GM23248 (cell line): ENCODE measurements at regions not wholly inside any gene's neighbourhood (a gene's known extent, or its start where the extent isn't known, plus 50 kb on each side); places are given as distances from the start of the nearest gene placed in this dataset.
"Not testable (repeated sequence)": the region's sequence is repeated elsewhere in the genome, so short reads cannot be mapped to it uniquely, and the experiment has no call there.

Experiments
- DNase-seq: peaks from one replicate; pipeline ENCODE4 v3.0.0-alpha.2; 2015
- H2AFZ ChIP-seq: fragments of 200-600 bp; sonication (generic); 2 replicates; pipeline ENCODE4 v1.6.1; 2016; ENCODE audit warnings: antibody characterized with exemption
- H3F3A ChIP-seq: fragments of 200-600 bp; sonication (generic); 2 replicates; pipeline ENCODE4 v1.6.1; 2016; ENCODE audit warnings: mild to moderate bottlenecking, antibody characterized with exemption, mixed run types; ENCODE audit not compliant: insufficient read depth
- H3K27ac ChIP-seq: fragments of 200-600 bp; sonication (generic); 2 replicates; pipeline ENCODE4 v1.5.1; 2016; ENCODE audit warnings: mild to moderate bottlenecking
- H3K27me3 ChIP-seq: fragments of 200-600 bp; sonication (generic); replicated peaks from 2 replicates; pipeline ENCODE4 v1.6.1; 2016; ENCODE audit warnings: mild to moderate bottlenecking; ENCODE audit not compliant: insufficient read depth
- H3K36me3 ChIP-seq: fragments of 200-600 bp; sonication (generic); 2 replicates; pipeline ENCODE4 v1.6.1; 2016; ENCODE audit warnings: low read depth, mild to moderate bottlenecking
- H3K4me1 ChIP-seq: fragments of 200-600 bp; sonication (generic); 2 replicates; pipeline ENCODE4 v1.6.1; 2016; ENCODE audit warnings: mild to moderate bottlenecking; ENCODE audit not compliant: insufficient read depth
- H3K4me2 ChIP-seq: fragments of 200-600 bp; sonication (generic); one replicate; pipeline ENCODE4 v1.6.1; 2016; ENCODE audit warnings: mild to moderate bottlenecking; ENCODE audit not compliant: unreplicated experiment
- H3K4me3 ChIP-seq: fragments of 200-600 bp; sonication (generic); 2 replicates; pipeline ENCODE4 v1.5.1; 2016; ENCODE audit warnings: mild to moderate bottlenecking
- H3K79me2 ChIP-seq: fragments of 200-600 bp; sonication (generic); 2 replicates; pipeline ENCODE4 v1.6.1; 2016; ENCODE audit warnings: mild to moderate bottlenecking; ENCODE audit not compliant: insufficient read depth
- H3K9ac ChIP-seq: fragments of 200-600 bp; sonication (generic); 2 replicates; pipeline ENCODE4 v1.6.1; 2016; ENCODE audit warnings: mild to moderate bottlenecking
- H3K9me2 ChIP-seq: fragments of 200-600 bp; sonication (generic); 2 replicates; pipeline ENCODE4 v1.6.1; 2016; ENCODE audit warnings: mixed run types, mild to moderate bottlenecking, moderate library complexity; ENCODE audit not compliant: insufficient read depth
- H3K9me3 ChIP-seq: fragments of 200-600 bp; sonication (generic); one replicate; pipeline ENCODE4 v1.6.1; 2017; ENCODE audit warnings: low read depth
- H4K20me1 ChIP-seq: fragments of 200-600 bp; sonication (generic); 2 replicates; pipeline ENCODE4 v1.6.0; 2016; ENCODE audit not compliant: insufficient read depth
- EZH2 ChIP-seq: fragments of 200-600 bp; sonication (generic); IDR thresholded peaks from 2 replicates; pipeline ENCODE4 v1.6.1; 2018; ENCODE audit warnings: antibody characterized with exemption, mild to moderate bottlenecking; ENCODE audit not compliant: insufficient read depth, poor library complexity, severe bottlenecking
- EZH2phosphoT487 ChIP-seq: fragments of 200-600 bp; sonication (generic); IDR thresholded peaks from 2 replicates; pipeline ENCODE4 v1.6.1; 2018; ENCODE audit warnings: antibody characterized with exemption, moderate library complexity, mild to moderate bottlenecking, low read depth; ENCODE audit not compliant: insufficient read depth
- WGBS, 2 experiments: methylation state at CpG; one replicate each; pipeline ENCODE4 v1.1.6; 2015 to 2017; ENCODE audit warnings: low lambda C conversion rate in 2 of 2, low coverage in 1 of 2; ENCODE audit errors: missing lambda C conversion rate in 2 of 2; 5-methylcytosine and 5-hydroxymethylcytosine counted together
- in situ Hi-C: fragments of 300-500 bp; cut with MboI; formaldehyde crosslinking; loops from 2 replicates; pipeline ENCODE4 v1.15.0; 2020

DNA sequence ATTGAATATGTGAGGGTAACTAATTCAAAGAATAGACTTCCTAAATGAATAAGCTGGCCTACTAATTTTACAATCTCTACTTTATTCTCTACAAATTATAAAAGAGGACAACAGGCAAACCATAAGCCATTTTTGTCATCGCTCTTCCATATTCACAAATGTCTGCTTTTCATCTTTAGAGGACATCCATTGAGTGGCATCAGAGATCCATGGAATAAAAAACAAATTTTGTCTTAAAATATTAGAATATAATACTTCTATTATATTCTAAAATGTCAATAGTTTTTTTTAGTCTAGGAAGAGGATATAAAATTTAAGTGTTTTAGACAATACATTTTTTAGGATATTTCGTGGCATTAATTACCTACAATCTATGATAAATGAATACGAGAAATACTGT lies 300.9 kb upstream of the TACR3 start:
- Histone ChIP-seq H3K79me2 (no peaks in the 10 kb centered on the region), H3K4me3 (no peak overlapping the region), H3K27ac (no peak overlapping the region), H3K4me1 (no peaks in the 10 kb centered on the region), H3K36me3 (no peaks in the 10 kb centered on the region), H2AFZ (no peak overlapping the region), H3K27me3 (no peaks in the 10 kb centered on the region), H3K9me2 (no peaks in the 10 kb centered on the region), H3K9me3 (no peaks in the 10 kb centered on the region), H3K4me2 (no peak overlapping the region), H3K9ac (no peak overlapping the region), H4K20me1 (no peaks in the 10 kb centered on the region), H3F3A (no peaks in the 10 kb centered on the region)
- DNase-seq = no peak
- TF ChIP-seq EZH2 (no peak), EZH2phosphoT487 (no peak)
- WGBS, 2 experiments = 15 to 16% methylated on average over 3 of the region's 3 CpGs
- in situ Hi-C loops = no loop called here

- in situ Hi-C loops = no loop called here
- H3K79me2 ChIP-seq = no peaks in the 10 kb centered on the region
- no peak for DNase-seq
- no peak overlapping the region for H2AFZ ChIP-seq
- no peaks in the 10 kb centered on the region for H3F3A ChIP-seq
- H4K20me1 ChIP-seq = no peaks in the 10 kb centered on the region
- H3K9ac ChIP-seq = no peak overlapping the region
- no peaks in the 10 kb centered on the region for H3K27me3 ChIP-seq
- H3K36me3 ChIP-seq = no peaks in the 10 kb centered on the region
- TF ChIP-seq EZH2 (no peak), EZH2phosphoT487 (no peak)
- no peak overlapping the region for H3K4me2 ChIP-seq
- H3K27ac ChIP-seq = no peak overlapping the region
- H3K9me3 ChIP-seq = no peaks in the 10 kb centered on the region
- no peak overlapping the region for H3K4me3 ChIP-seq
- no peaks in the 10 kb centered on the region for H3K9me2 ChIP-seq
- H3K4me1 ChIP-seq = no peaks in the 10 kb centered on the region
Observed at GRCh38 chr4:104017213-104017612, 297.4 kb upstream of the TACR3 start.

GRCh38 chr4:104015680-104016079 lies 295.9 kb upstream of the TACR3 start:
- H4K20me1 ChIP-seq = no peaks in the 10 kb centered on the region
- no peak for DNase-seq
- WGBS, 2 experiments = 3 to 4% methylated on average over 2 of the region's 2 CpGs

GRCh38 chr4:104010722-104011121 lies 290.9 kb upstream of the TACR3 start:
- no peaks in the 10 kb centered on the region for H4K20me1 ChIP-seq
- in situ Hi-C loops = no loop called here
- no peak for DNase-seq
- no peaks in the 10 kb centered on the region for H3K9me3 ChIP-seq
- TF ChIP-seq EZH2 = no peak
- H3K27ac ChIP-seq = no peak overlapping the region
- H3K4me1 ChIP-seq = no peaks in the 10 kb centered on the region
- H3K4me2 ChIP-seq = no peak overlapping the region
- H3K9ac ChIP-seq = no peak overlapping the region
- H2AFZ ChIP-seq = no peak overlapping the region
- H3K9me2 ChIP-seq = no peaks in the 10 kb centered on the region
- no peak overlapping the region for H3K4me3 ChIP-seq
- no peaks in the 10 kb centered on the region for H3K79me2 ChIP-seq
- no peaks in the 10 kb centered on the region for H3K36me3 ChIP-seq
- 34 to 46% methylated on average over 2 of the region's 2 CpGs for WGBS, 2 experiments
- H3F3A ChIP-seq = no peaks in the 10 kb centered on the region
- H3K27me3 ChIP-seq = no peaks in the 10 kb centered on the region

More at GRCh38 chr4:104015680-104016079, 295.9 kb upstream of the TACR3 start:
- H3K4me1 ChIP-seq = no peaks in the 10 kb centered on the region
- TF ChIP-seq EZH2phosphoT487 = no peak
- no peak for TF ChIP-seq EZH2
- H3K79me2 ChIP-seq = no peaks in the 10 kb centered on the region
- H2AFZ ChIP-seq = no peak overlapping the region
- no peaks in the 10 kb centered on the region for H3K9me3 ChIP-seq
- H3K9me2 ChIP-seq = no peaks in the 10 kb centered on the region
- in situ Hi-C loops = no loop called here
- no peak overlapping the region for H3K9ac ChIP-seq
- no peak overlapping the region for H3K4me3 ChIP-seq
- no peak overlapping the region for H3K4me2 ChIP-seq
- H3K36me3 ChIP-seq = no peaks in the 10 kb centered on the region
- H3K27me3 ChIP-seq = no peaks in the 10 kb centered on the region
- no peaks in the 10 kb centered on the region for H3F3A ChIP-seq
- H3K27ac ChIP-seq = no peak overlapping the region

DNA sequence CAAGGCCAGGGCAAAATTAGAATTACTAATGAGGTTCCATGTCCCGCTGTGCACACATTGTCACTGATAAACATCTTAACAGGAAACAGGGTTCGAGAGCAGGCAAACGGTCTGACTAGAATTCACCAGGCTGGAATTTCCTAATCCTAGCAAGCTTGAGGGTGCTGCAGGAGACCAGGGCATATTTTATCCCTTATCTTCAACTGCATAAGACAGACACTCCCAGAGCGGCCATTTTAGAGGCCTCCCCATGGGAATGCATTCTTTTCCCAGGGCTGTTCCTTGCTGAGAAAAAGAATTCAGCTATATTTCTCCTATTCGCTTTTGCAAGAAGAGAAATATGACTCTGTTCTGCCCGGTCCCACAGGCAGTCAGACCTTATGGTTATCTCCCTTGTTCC lies 282.5 kb upstream of the TACR3 start:
- WGBS, 2 experiments = 26 to 33% methylated on average over 6 of the region's 6 CpGs
- H3K9me3 ChIP-seq, in situ Hi-C loops, H3K9me2 ChIP-seq, H3K27ac ChIP-seq, H3F3A ChIP-seq, H3K9ac ChIP-seq, H3K27me3 ChIP-seq, H3K4me1 ChIP-seq, H4K20me1 ChIP-seq, H3K79me2 ChIP-seq, H3K36me3 ChIP-seq, H3K4me2 ChIP-seq, H2AFZ ChIP-seq, DNase-seq, H3K4me3 ChIP-seq: not testable (repeated sequence)
